Thyroid gland (tissue), 4 donors: ENCODE measurements at regions not wholly inside any gene's neighbourhood (a gene's known extent, or its start where the extent isn't known, plus 50 kb on each side); places are given as distances from the start of the nearest gene placed in this dataset.

Experiments used
- DNase-seq, 2 donors: peaks; one replicate each; pipeline ENCODE4 v3.0.0-alpha.2; 2019
- H3K27ac ChIP-seq, 3 donors: fragments of 200-600 bp; sonication (generic); 1 replicate in 2 of 3; 2 replicates in 1 of 3; pipeline ENCODE4 v1.5.1; 2016 to 2019; ENCODE audit warnings: mild to moderate bottlenecking in 1 of 3, moderate library complexity in 1 of 3
- H3K27me3 ChIP-seq: fragments of 200-600 bp; sonication (generic); one replicate; pipeline ENCODE4 v1.5.1; 2019
- H3K36me3 ChIP-seq, 2 donors: fragments of 200-600 bp; sonication (generic); one replicate each; pipeline ENCODE4 v1.5.1; 2016 to 2019
- H3K4me1 ChIP-seq, 2 donors: fragments of 200-600 bp; sonication (generic); one replicate each; pipeline ENCODE4 v1.5.1; 2017 to 2019
- H3K4me3 ChIP-seq, 3 donors: fragments of 200-600 bp; sonication (generic); replicated peaks in 1 of 3; 1 replicate in 2 of 3; 2 replicates in 1 of 3; pipeline ENCODE4 v1.5.1; 2016; ENCODE audit warnings: mild to moderate bottlenecking in 1 of 3
- H3K9me3 ChIP-seq: fragments of 200-600 bp; sonication (generic); one replicate; pipeline ENCODE4 v1.5.1; 2017
- CTCF ChIP-seq, 6 experiments: fragments of 200-600 bp in 3 of 6; fragments of 450-650 bp in 3 of 6; sonication (generic) in 3 of 6; IDR thresholded peaks; one replicate each; pipeline ENCODE4 v1.5.1; 2016 to 2019; ENCODE audit warnings: antibody characterized with exemption in 6 of 6, mild to moderate bottlenecking in 2 of 6, inconsistent platforms in 1 of 6, moderate library complexity in 1 of 6
- POLR2A ChIP-seq, 2 donors: fragments of 450-650 bp; IDR thresholded peaks; one replicate each; pipeline ENCODE4 v1.6.1; 2017; ENCODE audit warnings: antibody characterized with exemption in 2 of 2, mild to moderate bottlenecking in 2 of 2, moderate library complexity in 1 of 2
- WGBS, 2 donors: methylation state at CpG; one replicate each; pipeline ENCODE4 v1.1.5; 2017; 5-methylcytosine and 5-hydroxymethylcytosine counted together
- intact Hi-C: fragments of 100-400 bp; cut with DNase I; formaldehyde crosslinking; loops from one replicate; pipeline ENCODE4 v1.15.1; 2023

- Histone ChIP-seq H3K36me3 (no peaks in the 10 kb centered on the region), H3K9me3 (no peaks in the 10 kb centered on the region), H3K27ac (no peak overlapping the region), H3K4me3 (no peak overlapping the region), H3K27me3 (no peaks in the 10 kb centered on the region), H3K4me1 (no peaks in the 10 kb centered on the region)
- WGBS, 2 donors = 66 to 74% methylated on average over 6 of the region's 6 CpGs
- no peak for DNase-seq
- TF ChIP-seq CTCF (IDR thresholded peaks at IDR 0.05) (no peak), POLR2A (IDR thresholded peaks at IDR 0.05) (no peak)
- intact Hi-C loops = no loop called here
Observed at GRCh38 chrX:129188231-129188630, 335.1 kb downstream of the SMARCA1 start.

GRCh38 chrX:129176710-129177109 is 346.6 kb downstream of the SMARCA1 start:
- intact Hi-C loops = no loop called here
- TF ChIP-seq POLR2A (IDR thresholded peaks at IDR 0.05) = no peak
- TF ChIP-seq CTCF (IDR thresholded peaks at IDR 0.05) = no peak
- Histone ChIP-seq H3K27ac (no peak overlapping the region), H3K36me3 (no peaks in the 10 kb centered on the region), H3K4me3 (no peak overlapping the region), H3K4me1 (no peaks in the 10 kb centered on the region), H3K9me3 (no peaks in the 10 kb centered on the region), H3K27me3 (no peaks in the 10 kb centered on the region)
- no peak for DNase-seq

GRCh38 chrX:129161108-129161507 is 362.2 kb downstream of the SMARCA1 start:
- no peak overlapping the region for H3K27ac ChIP-seq

GRCh38 chrX:129158505-129158904 is 364.8 kb downstream of the SMARCA1 start:
- no peak overlapping the region for H3K4me3 ChIP-seq
- no peak overlapping the region for H3K27ac ChIP-seq
- no peaks in the 10 kb centered on the region for H3K36me3 ChIP-seq
- TF ChIP-seq CTCF (IDR thresholded peaks at IDR 0.05) = no peak
- no peak for TF ChIP-seq POLR2A (IDR thresholded peaks at IDR 0.05)
- no peak for DNase-seq
- H3K27me3 ChIP-seq = no peaks in the 10 kb centered on the region
- no peaks in the 10 kb centered on the region for H3K9me3 ChIP-seq
- intact Hi-C loops = no loop called here
- WGBS, 2 donors = 96 to 100% methylated on average over 2 of the region's 2 CpGs
- no peaks in the 10 kb centered on the region for H3K4me1 ChIP-seq

More at GRCh38 chrX:129161108-129161507, 362.2 kb downstream of the SMARCA1 start:
- Histone ChIP-seq H3K27me3 (no peaks in the 10 kb centered on the region), H3K9me3 (no peaks in the 10 kb centered on the region), H3K36me3 (no peaks in the 10 kb centered on the region), H3K4me3 (no peak overlapping the region), H3K4me1 (no peaks in the 10 kb centered on the region)
- no peak for TF ChIP-seq CTCF (IDR thresholded peaks at IDR 0.05)
- no peak for TF ChIP-seq POLR2A (IDR thresholded peaks at IDR 0.05)
- intact Hi-C loops = no loop called here
- DNase-seq = no peak

- DNase-seq = no peak
- Histone ChIP-seq H3K27me3 (no peaks in the 10 kb centered on the region), H3K4me3 (no peak overlapping the region), H3K4me1 (no peaks in the 10 kb centered on the region), H3K36me3 (no peaks in the 10 kb centered on the region), H3K9me3 (no peaks in the 10 kb centered on the region), H3K27ac (no peak overlapping the region)
- 74 to 75% methylated on average over 5 of the region's 5 CpGs for WGBS, 2 donors
- intact Hi-C loops = no loop called here
- TF ChIP-seq POLR2A (IDR thresholded peaks at IDR 0.05) (no peak), CTCF (IDR thresholded peaks at IDR 0.05) (no peak)
Observed at GRCh38 chrX:129145840-129146272, 377.4 kb downstream of the SMARCA1 start.
